Ovary (tissue), 7 donors: ENCODE measurements at regions not wholly inside any gene's neighbourhood (a gene's known extent, or its start where the extent isn't known, plus 50 kb on each side); places are given as distances from the start of the nearest gene placed in this dataset.

Source experiments
- DNase-seq, 5 donors: peaks; one replicate each; pipeline ENCODE4 v3.0.0-alpha.2; 2019 to 2020
- H3K27ac ChIP-seq, 2 donors: fragments of 200-600 bp; one replicate each; pipeline versions ENCODE4 v1.5.1 to v1.8.0; 2019 to 2022
- H3K27me3 ChIP-seq: fragments of 200-600 bp; one replicate; pipeline ENCODE4 v1.8.0; 2022
- H3K36me3 ChIP-seq: fragments of 200-600 bp; sonication (generic); one replicate; pipeline ENCODE4 v1.5.1; 2019
- H3K4me1 ChIP-seq: one replicate; pipeline ENCODE4 v1.8.1; 2013; ENCODE audit warnings: mild to moderate bottlenecking, moderate library complexity; ENCODE audit not compliant: insufficient read depth
- H3K4me3 ChIP-seq: fragments of 200-600 bp; sonication (generic); one replicate; pipeline ENCODE4 v1.5.1; 2017
- H3K9me3 ChIP-seq, 2 donors: fragments of 200-600 bp in 1 of 2; sonication (generic) in 1 of 2; one replicate each; pipeline versions ENCODE4 v1.5.1 to v1.8.1; 2013 to 2019; ENCODE audit warnings: mild to moderate bottlenecking in 1 of 2, moderate library complexity in 1 of 2
- EP300 ChIP-seq: sonication (generic); formaldehyde crosslinking; IDR thresholded peaks from one replicate; pipeline ENCODE4 v1.6.1; 2017; ENCODE audit warnings: antibody characterized with exemption
- POLR2A ChIP-seq: fragments of 450-650 bp; IDR thresholded peaks from one replicate; pipeline ENCODE4 v1.6.1; 2017; ENCODE audit warnings: antibody characterized with exemption, mild to moderate bottlenecking, moderate library complexity
- WGBS, 3 donors: extraction: QIAGEN DNeasy Blood & Tissue Kit in 1 of 3; methylation state at CpG; one replicate each; pipeline versions ENCODE4 v1.1.5 to v1.1.7; 2013 to 2017; 5-methylcytosine and 5-hydroxymethylcytosine counted together
- intact Hi-C, 4 donors: fragments of 100-400 bp; cut with DNase I; formaldehyde crosslinking; loops; one replicate each; pipeline versions ENCODE4 v1.11.0 to v1.15.1; 2022 to 2023
- TF ChIP-seq, protein P1 (sequence below), 3 donors: fragments of 450-650 bp in 2 of 3; fragments of 200-600 bp in 1 of 3; IDR thresholded peaks; one replicate each; pipeline versions ENCODE4 v1.5.1 to v1.8.0; 2016 to 2022; ENCODE audit warnings: antibody characterized with exemption in 3 of 3, mild to moderate bottlenecking in 1 of 3
- donor health status: DM: no; HTN: no; CAD: no; lungs with moderate emphysema.
- donor health status: DM: no; HTN: no; CAD: no.
- donor health status: Bipolar disorder and iron deficiency.
- donor health status: DM: no; HTN: no; CAD: no.
- donor health status: DM: yes; HTN: yes; CAD: no.

DNA sequence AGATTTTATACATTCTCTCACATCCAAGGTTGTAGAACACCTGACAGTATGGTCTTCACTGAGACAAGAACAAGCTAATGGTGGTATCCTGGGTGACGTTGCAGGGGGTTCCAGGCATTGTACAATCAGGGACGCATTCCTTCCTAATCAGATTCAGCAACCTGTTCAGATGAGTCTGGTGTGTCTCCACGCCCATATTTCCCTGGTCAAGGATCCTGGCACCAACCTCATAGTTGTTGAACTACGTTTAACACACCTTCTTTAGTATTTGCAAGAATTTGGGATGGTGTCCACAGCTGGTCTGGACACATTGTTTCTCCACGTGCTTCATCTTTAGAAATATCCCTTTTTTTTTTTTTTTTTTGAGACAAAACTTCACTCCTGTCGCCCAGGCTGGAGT lies 161.0 kb upstream of the CDYL start:
- peaks cover 2% of the 10 kb centered on the region for H3K4me1 ChIP-seq
- H3K4me3 ChIP-seq: no peak overlapping the region
- no peaks in the 10 kb centered on the region for H3K9me3 ChIP-seq
- intact Hi-C loops: no loop called here
- no peak for DNase-seq
- TF ChIP-seq, protein P1, sequence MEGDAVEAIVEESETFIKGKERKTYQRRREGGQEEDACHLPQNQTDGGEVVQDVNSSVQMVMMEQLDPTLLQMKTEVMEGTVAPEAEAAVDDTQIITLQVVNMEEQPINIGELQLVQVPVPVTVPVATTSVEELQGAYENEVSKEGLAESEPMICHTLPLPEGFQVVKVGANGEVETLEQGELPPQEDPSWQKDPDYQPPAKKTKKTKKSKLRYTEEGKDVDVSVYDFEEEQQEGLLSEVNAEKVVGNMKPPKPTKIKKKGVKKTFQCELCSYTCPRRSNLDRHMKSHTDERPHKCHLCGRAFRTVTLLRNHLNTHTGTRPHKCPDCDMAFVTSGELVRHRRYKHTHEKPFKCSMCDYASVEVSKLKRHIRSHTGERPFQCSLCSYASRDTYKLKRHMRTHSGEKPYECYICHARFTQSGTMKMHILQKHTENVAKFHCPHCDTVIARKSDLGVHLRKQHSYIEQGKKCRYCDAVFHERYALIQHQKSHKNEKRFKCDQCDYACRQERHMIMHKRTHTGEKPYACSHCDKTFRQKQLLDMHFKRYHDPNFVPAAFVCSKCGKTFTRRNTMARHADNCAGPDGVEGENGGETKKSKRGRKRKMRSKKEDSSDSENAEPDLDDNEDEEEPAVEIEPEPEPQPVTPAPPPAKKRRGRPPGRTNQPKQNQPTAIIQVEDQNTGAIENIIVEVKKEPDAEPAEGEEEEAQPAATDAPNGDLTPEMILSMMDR (IDR thresholded peaks at IDR 0.05): no peak
- TF ChIP-seq POLR2A (no peak), EP300 (no peak)
- no peaks in the 10 kb centered on the region for H3K36me3 ChIP-seq
- H3K27ac ChIP-seq: no peak overlapping the region
- no peaks in the 10 kb centered on the region for H3K27me3 ChIP-seq
- WGBS, 3 donors: 80 to 89% (median 85%) methylated on average over 6 of the region's 6 CpGs

DNA sequence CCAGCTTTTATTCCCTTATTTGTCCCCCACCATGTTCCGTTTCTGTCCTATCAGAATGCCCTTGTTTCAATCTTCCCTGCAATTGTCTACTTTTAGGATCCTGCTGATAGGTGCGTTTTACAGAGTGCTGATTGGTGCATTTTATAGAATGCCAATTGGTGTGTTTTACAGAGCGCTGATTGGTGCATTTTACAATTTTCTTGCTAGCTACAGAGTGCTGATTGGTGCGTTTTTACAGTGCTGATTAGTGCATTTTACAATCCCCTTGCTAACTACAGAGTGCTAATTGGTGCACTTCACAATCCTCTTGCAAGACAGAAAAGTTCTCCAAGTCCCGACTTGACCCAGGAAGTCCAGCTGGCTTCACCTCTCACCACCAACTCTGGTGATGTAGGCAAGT lies 161.6 kb upstream of the CDYL start:
- Histone ChIP-seq H3K27me3 (no peaks in the 10 kb centered on the region), H3K4me1 (peaks cover 2% of the 10 kb centered on the region), H3K4me3 (no peak overlapping the region), H3K27ac (no peak overlapping the region), H3K9me3 (no peaks in the 10 kb centered on the region), H3K36me3 (no peaks in the 10 kb centered on the region)
- TF ChIP-seq, protein P1 (IDR thresholded peaks at IDR 0.05): no peak
- no peak for TF ChIP-seq POLR2A
- no peak for TF ChIP-seq EP300
- 90 to 99% (median 90%) methylated on average over 5 of the region's 5 CpGs for WGBS, 3 donors
- DNase-seq: no peak
- intact Hi-C loops: no loop called here

DNA sequence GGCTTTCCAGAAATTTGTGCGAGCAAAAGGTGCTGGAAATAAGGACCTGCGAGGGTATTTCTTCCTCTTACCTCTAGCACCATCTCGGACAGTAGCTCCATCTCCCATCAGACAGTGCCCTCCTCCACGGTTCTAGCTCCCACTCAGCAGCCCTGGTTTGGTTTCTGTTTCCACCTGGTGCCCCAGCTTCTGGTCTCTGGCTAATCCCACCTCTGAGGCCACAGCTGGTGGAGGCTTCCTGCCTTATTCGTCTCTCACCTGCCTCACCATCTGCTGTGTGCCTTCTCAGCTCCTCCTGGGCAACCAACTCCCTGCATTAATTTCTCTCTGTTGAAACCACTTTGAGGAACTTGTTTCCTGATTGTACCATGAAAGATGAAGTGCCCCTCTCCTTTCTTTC lies 162.4 kb upstream of the CDYL start:
- H3K27me3 ChIP-seq: no peaks in the 10 kb centered on the region
- WGBS, 3 donors: 93 to 96% (median 94%) methylated on average over 5 of the region's 5 CpGs
- no peaks in the 10 kb centered on the region for H3K36me3 ChIP-seq
- H3K4me1 ChIP-seq: peaks cover 2% of the 10 kb centered on the region
- TF ChIP-seq POLR2A (no peak), EP300 (no peak)
- TF ChIP-seq, protein P1 (IDR thresholded peaks at IDR 0.05): no peak
- no peak for DNase-seq
- no peak overlapping the region for H3K27ac ChIP-seq
- H3K4me3 ChIP-seq: no peak overlapping the region
- intact Hi-C loops: no loop called here
- H3K9me3 ChIP-seq: no peaks in the 10 kb centered on the region

DNA sequence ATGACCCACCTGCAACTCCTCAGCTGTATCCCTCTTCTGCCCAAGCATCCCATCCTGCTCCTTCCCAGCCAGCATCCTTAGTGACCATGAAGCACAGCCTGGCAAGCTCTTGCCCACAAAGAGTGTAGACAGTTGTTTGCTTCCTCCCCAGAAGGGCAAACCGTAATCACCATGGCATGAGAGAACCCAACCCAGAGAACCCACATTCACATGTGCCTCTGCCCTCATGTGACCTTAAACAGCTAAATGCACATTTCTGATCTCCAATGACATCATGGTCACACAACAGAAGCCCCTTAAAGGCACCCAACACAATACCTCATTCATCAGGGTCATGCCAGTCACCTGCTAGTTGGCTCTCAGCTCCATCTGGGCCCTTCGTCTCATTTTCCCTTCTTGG lies 162.8 kb upstream of the CDYL start:
- H3K4me3 ChIP-seq: no peak overlapping the region
- no peaks in the 10 kb centered on the region for H3K36me3 ChIP-seq
- H3K27ac ChIP-seq: no peak overlapping the region
- TF ChIP-seq, protein P1 (IDR thresholded peaks at IDR 0.05): no peak
- TF ChIP-seq POLR2A (no peak), EP300 (no peak)
- no peaks in the 10 kb centered on the region for H3K9me3 ChIP-seq
- no peaks in the 10 kb centered on the region for H3K27me3 ChIP-seq
- intact Hi-C loops: no loop called here
- 94 to 97% (median 96%) methylated on average over 2 of the region's 2 CpGs for WGBS, 3 donors
- H3K4me1 ChIP-seq: peaks cover 2% of the 10 kb centered on the region
- no peak for DNase-seq
